Adrenal gland (tissue), 9 donors: ENCODE measurements at regions not wholly inside any gene's neighbourhood (a gene's known extent, or its start where the extent isn't known, plus 50 kb on each side); places are given as distances from the start of the nearest gene placed in this dataset.

Experiments
- DNase-seq, 7 donors: peaks; one replicate each; pipeline ENCODE4 v3.0.0-alpha.2; 2019 to 2020
- H3K27ac ChIP-seq, 5 donors: fragments of 200-600 bp; sonication (generic) in 4 of 5; 1 replicate in 3 of 5; 2 replicates in 2 of 5; pipeline versions ENCODE4 v1.5.1 to v1.8.0; 2016 to 2020; ENCODE audit warnings: mild to moderate bottlenecking in 1 of 5
- H3K27me3 ChIP-seq: fragments of 200-600 bp; 2 replicates; pipeline ENCODE4 v1.8.0; 2021
- H3K36me3 ChIP-seq, 2 donors: fragments of 200-600 bp; replicated peaks in 1 of 2; 1 replicate in 1 of 2; 2 replicates in 1 of 2; pipeline versions ENCODE4 v1.5.1 to v1.8.0; 2018 to 2022
- H3K4me1 ChIP-seq, 2 donors: fragments of 200-600 bp; replicated peaks in 1 of 2; 1 replicate in 1 of 2; 2 replicates in 1 of 2; pipeline versions ENCODE4 v1.5.1 to v1.8.0; 2018 to 2021
- H3K4me3 ChIP-seq, 4 donors: fragments of 200-600 bp; sonication (generic) in 3 of 4; one replicate each; pipeline ENCODE4 v1.5.1; 2016 to 2018
- H3K9me3 ChIP-seq, 3 donors: fragments of 200-600 bp; sonication (generic) in 1 of 3; replicated peaks in 1 of 3; 1 replicate in 2 of 3; 2 replicates in 1 of 3; pipeline versions ENCODE4 v1.5.1 to v1.8.0; 2016 to 2021
- POLR2A ChIP-seq, 2 donors: fragments of 450-650 bp; IDR thresholded peaks; one replicate each; pipeline ENCODE4 v1.6.1; 2017; ENCODE audit warnings: antibody characterized with exemption in 2 of 2, mild to moderate bottlenecking in 2 of 2, moderate library complexity in 1 of 2
- WGBS, 4 donors: extraction: QIAGEN DNeasy Blood & Tissue Kit in 2 of 4; methylation state at CpG; one replicate each; pipeline versions ENCODE4 v1.1.5 to v1.1.7; 2013 to 2017; 5-methylcytosine and 5-hydroxymethylcytosine counted together
- intact Hi-C, 2 donors: fragments of 100-400 bp; cut with DNase I; formaldehyde crosslinking; loops; one replicate each; pipeline versions ENCODE4 v1.14.1 to v1.15.0; 2022 to 2023
- TF ChIP-seq, protein P1 (sequence below), 6 experiments: fragments of 450-650 bp in 4 of 6; fragments of 200-600 bp in 2 of 6; sonication (generic) in 1 of 6; IDR thresholded peaks; 1 replicate in 5 of 6; 2 replicates in 1 of 6; pipeline versions ENCODE4 v1.5.1 to v1.8.0; 2016 to 2021; ENCODE audit warnings: antibody characterized with exemption in 6 of 6, mild to moderate bottlenecking in 2 of 6, moderate library complexity in 1 of 6
- donor health status: healthy with polysubstance abuse.
- donor health status: Bipolar disorder and iron deficiency.
- donor health status: DM: yes; HTN: yes; CAD: no.
- donor health status: DM: no; HTN: no; CAD: no.
- donor health status: DM: no; HTN: no; CAD: no.

DNA sequence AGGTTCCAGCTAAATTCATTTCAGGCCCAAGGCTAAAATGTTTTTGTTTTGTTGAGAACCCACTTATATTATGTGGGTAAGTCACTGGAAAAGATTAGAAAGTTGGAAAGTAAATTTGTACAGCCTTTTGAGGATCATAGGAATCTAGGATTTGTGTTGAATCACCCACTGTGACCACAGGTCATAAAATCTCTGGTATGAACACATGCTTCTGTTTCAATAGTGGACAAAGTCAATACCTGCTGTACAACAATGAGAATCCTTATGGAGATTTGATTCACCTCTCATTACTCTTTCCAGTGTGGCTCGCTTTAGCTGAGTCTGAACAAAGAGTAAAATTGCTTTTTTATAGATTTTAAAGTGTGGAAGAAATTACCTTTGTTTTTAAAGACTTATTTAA is 369.5 kb downstream of the TMEM167A start:
- DNase-seq = no peak
- intact Hi-C loops = no loop called here
- TF ChIP-seq, protein P1, sequence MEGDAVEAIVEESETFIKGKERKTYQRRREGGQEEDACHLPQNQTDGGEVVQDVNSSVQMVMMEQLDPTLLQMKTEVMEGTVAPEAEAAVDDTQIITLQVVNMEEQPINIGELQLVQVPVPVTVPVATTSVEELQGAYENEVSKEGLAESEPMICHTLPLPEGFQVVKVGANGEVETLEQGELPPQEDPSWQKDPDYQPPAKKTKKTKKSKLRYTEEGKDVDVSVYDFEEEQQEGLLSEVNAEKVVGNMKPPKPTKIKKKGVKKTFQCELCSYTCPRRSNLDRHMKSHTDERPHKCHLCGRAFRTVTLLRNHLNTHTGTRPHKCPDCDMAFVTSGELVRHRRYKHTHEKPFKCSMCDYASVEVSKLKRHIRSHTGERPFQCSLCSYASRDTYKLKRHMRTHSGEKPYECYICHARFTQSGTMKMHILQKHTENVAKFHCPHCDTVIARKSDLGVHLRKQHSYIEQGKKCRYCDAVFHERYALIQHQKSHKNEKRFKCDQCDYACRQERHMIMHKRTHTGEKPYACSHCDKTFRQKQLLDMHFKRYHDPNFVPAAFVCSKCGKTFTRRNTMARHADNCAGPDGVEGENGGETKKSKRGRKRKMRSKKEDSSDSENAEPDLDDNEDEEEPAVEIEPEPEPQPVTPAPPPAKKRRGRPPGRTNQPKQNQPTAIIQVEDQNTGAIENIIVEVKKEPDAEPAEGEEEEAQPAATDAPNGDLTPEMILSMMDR (IDR thresholded peaks at IDR 0.05) = no peak
- no peak for TF ChIP-seq POLR2A (IDR thresholded peaks at IDR 0.05)
- 2 to 50% (median 25%) methylated on average over 1 of the region's 1 CpG for whole genome bisulfite sequencing, 4 donors
- Histone ChIP-seq H3K4me3 (no peak overlapping the region), H3K36me3 (no peaks in the 10 kb centered on the region), H3K27ac (no peak overlapping the region), H3K9me3 (no peaks in the 10 kb centered on the region), H3K4me1 (no peaks in the 10 kb centered on the region), H3K27me3 (no peaks in the 10 kb centered on the region)

DNA sequence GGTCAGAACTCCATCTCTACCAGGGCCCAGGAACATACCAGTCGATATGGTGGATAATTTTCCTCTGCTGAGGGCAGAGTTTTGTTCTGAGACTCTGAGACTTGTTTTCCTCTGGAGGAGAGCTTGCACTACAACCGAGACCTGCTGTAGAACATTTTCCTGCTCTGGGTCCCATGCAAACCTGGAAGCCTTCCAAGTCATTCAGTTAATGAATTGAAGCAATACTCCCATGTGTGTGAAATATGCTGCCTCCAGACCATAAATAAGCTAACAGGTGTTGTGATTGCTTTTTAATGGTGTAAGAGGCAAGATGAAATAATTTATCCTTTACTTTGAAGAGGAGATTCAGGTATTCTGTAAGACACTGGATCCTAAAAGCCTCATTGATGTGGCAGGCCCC is 372.8 kb downstream of the TMEM167A start:
- no peak overlapping the region for H3K4me3 ChIP-seq
- no peak overlapping the region for H3K27ac ChIP-seq
- H3K27me3 ChIP-seq = no peaks in the 10 kb centered on the region
- no peaks in the 10 kb centered on the region for H3K36me3 ChIP-seq
- H3K9me3 ChIP-seq = no peaks in the 10 kb centered on the region
- TF ChIP-seq POLR2A (IDR thresholded peaks at IDR 0.05) = no peak
- TF ChIP-seq, protein P1 (IDR thresholded peaks at IDR 0.05) = no peak
- intact Hi-C loops = no loop called here
- DNase-seq = no peak
- WGBS, 4 donors = 90 to 100% (median 96%) methylated on average over 2 of the region's 2 CpGs
- H3K4me1 ChIP-seq = peaks cover 0 to 13% of the 10 kb centered on the region in 2 donors

DNA sequence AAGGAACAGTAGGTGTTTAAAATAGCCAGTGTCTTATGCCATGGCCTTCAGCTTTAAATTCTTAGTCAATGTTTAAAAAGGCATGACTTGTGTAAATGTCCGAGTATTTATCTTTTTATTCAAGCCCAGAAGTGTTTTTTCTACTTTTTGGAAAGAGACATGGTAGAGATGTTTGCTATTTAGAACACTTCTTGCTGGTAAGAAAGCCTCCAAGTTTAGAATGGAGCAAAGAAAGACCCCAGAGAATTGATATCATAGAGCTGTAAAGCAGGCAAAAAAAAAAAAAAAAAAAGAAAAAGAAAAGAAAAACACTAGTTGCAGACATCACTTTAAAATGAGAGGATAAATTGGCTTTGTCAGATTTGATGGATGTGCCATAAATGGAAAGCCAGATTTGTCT is 375.1 kb downstream of the TMEM167A start:
- Histone ChIP-seq H3K9me3 (no peaks in the 10 kb centered on the region), H3K36me3 (no peaks in the 10 kb centered on the region), H3K27me3 (no peaks in the 10 kb centered on the region), H3K4me3 (no peak overlapping the region), H3K4me1 (peaks cover 3 to 13% of the 10 kb centered on the region in 2 donors), H3K27ac (no peak overlapping the region)
- intact Hi-C loops = no loop called here
- TF ChIP-seq, protein P1 (IDR thresholded peaks at IDR 0.05) = no peak
- no peak for TF ChIP-seq POLR2A (IDR thresholded peaks at IDR 0.05)
- DNase-seq = no peak
- WGBS, 4 donors = 0% methylated on average over 1 of the region's 1 CpG

DNA sequence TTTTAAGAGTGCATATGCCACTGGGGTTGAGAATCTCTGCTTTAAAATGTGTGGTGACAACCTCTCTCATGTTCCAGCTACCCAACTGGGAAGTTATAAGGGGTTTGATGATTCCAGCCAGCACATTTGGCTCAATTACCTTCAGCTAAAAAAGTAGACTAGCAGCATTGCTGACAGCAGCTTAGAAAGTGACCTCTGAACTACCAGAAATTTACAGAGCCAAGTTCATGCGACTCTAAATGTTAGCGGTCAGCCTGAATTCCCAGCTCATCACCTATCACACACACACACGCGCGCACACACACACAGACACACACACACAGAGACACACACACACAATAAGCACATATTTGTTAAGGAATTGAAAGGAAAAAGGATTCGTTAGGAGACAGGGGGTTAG is 377.5 kb downstream of the TMEM167A start:
- H3K27me3 ChIP-seq = no peaks in the 10 kb centered on the region
- peaks cover 3 to 13% of the 10 kb centered on the region in 2 donors for H3K4me1 ChIP-seq
- no peak overlapping the region for H3K27ac ChIP-seq
- no peaks in the 10 kb centered on the region for H3K36me3 ChIP-seq
- no peak overlapping the region for H3K4me3 ChIP-seq
- 92 to 95% (median 93%) methylated on average over 6 of the region's 6 CpGs for WGBS, 4 donors
- intact Hi-C loops = no loop called here
- no peaks in the 10 kb centered on the region for H3K9me3 ChIP-seq
- no peak for DNase-seq
- TF ChIP-seq POLR2A (IDR thresholded peaks at IDR 0.05) = no peak
- TF ChIP-seq, protein P1 (IDR thresholded peaks at IDR 0.05) = no peak
